ENCODE measurements at regions not wholly inside any gene's neighbourhood (a gene's known extent, or its start where the extent isn't known, plus 50 kb on each side); places are given as distances from the start of the nearest gene placed in this dataset.

GRCh38 chr11:35087648-35088047 is 51.3 kb upstream of the CD44 start:
- TF ChIP-seq CTCF (IDR thresholded peaks at IDR 0.05) (no peak), POLR2A (IDR thresholded peaks at IDR 0.05) (no peak)
